ENCODE measurements at regions not wholly inside any gene's neighbourhood (a gene's known extent, or its start where the extent isn't known, plus 50 kb on each side); places are given as distances from the start of the nearest gene placed in this dataset.

DNA sequence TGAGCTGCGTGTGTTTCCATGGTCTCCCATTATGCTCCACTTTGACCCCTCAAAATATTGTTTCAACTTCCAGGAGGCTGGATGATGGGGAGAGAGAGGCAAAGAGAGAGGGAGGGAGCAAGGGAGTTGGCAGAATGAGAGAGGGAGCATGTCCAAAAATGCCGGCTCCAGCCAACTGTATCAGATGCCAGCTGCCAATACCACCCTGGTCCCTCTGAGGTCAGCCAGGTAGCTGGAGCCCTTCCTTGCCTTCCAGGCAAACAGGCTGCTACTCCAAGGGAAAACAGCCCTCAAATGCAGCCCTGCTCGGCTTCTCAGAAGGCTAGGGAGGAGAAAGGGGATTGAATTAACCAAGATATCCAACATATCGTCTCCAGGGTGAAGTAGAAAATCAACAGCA is 440.0 kb downstream of the TSHZ3 start:
- TF ChIP-seq, protein P1, sequence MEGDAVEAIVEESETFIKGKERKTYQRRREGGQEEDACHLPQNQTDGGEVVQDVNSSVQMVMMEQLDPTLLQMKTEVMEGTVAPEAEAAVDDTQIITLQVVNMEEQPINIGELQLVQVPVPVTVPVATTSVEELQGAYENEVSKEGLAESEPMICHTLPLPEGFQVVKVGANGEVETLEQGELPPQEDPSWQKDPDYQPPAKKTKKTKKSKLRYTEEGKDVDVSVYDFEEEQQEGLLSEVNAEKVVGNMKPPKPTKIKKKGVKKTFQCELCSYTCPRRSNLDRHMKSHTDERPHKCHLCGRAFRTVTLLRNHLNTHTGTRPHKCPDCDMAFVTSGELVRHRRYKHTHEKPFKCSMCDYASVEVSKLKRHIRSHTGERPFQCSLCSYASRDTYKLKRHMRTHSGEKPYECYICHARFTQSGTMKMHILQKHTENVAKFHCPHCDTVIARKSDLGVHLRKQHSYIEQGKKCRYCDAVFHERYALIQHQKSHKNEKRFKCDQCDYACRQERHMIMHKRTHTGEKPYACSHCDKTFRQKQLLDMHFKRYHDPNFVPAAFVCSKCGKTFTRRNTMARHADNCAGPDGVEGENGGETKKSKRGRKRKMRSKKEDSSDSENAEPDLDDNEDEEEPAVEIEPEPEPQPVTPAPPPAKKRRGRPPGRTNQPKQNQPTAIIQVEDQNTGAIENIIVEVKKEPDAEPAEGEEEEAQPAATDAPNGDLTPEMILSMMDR (IDR thresholded peaks at IDR 0.05; ENCODE audit: poor library complexity, severe bottlenecking) = no peak
- no peak for TF ChIP-seq MXI1 (conservative IDR thresholded peaks at IDR 0.05; ENCODE audit: poor library complexity, severe bottlenecking)
- no peak for TF ChIP-seq EZH2 (IDR thresholded peaks at IDR 0.05; ENCODE audit: borderline replicate concordance, insufficient read depth, low read length, poor library complexity, severe bottlenecking)
- no peak for TF ChIP-seq TAF1 (IDR thresholded peaks at IDR 0.05; ENCODE audit: low read depth)
- no peak for TF ChIP-seq EP300 (conservative IDR thresholded peaks at IDR 0.05; ENCODE audit: poor library complexity, severe bottlenecking)

Measured in neural cell (in vitro differentiated cells).